Activated CD4-positive, alpha-beta memory T cell treated with anti-CD3 and anti-CD28 coated beads for 36 hours (primary cell): ENCODE measurements at regions not wholly inside any gene's neighbourhood (a gene's known extent, or its start where the extent isn't known, plus 50 kb on each side); places are given as distances from the start of the nearest gene placed in this dataset.

Experiments
- CTCF ChIA-PET: fragments of 350-600 bp; sonication (Branson Sonifier 250); formaldehyde crosslinking; loops from one replicate; lab custom pipeline; 2021; ENCODE audit warnings: antibody characterized with exemption, inconsistent platforms; lab: Charles Lee
- POLR2A ChIA-PET: fragments of 350-600 bp; sonication (Branson Sonifier 250); formaldehyde crosslinking; loops from one replicate; lab custom pipeline; 2021; ENCODE audit warnings: antibody characterized with exemption; lab: Charles Lee
- DNase-seq: peaks from one replicate; pipeline ENCODE4 v3.0.0-alpha.2; 2020
- H3K27ac Mint-ChIP-seq: one replicate; pipeline ENCODE4 v1.8.0; 2021; ENCODE audit warnings: mixed read lengths
- H3K27me3 Mint-ChIP-seq: one replicate; pipeline ENCODE4 v1.8.0; 2021; ENCODE audit warnings: mixed read lengths
- H3K36me3 Mint-ChIP-seq: one replicate; pipeline ENCODE4 v1.8.0; 2021; ENCODE audit warnings: mixed read lengths
- H3K4me1 Mint-ChIP-seq: one replicate; pipeline ENCODE4 v1.8.0; 2021; ENCODE audit warnings: low read depth, mixed read lengths
- H3K4me3 Mint-ChIP-seq: one replicate; pipeline ENCODE4 v1.8.0; 2021; ENCODE audit warnings: mild to moderate bottlenecking, mixed read lengths
- H3K9me3 Mint-ChIP-seq: one replicate; pipeline ENCODE4 v1.8.0; 2021; ENCODE audit warnings: mixed read lengths
- intact Hi-C: fragments of 100-400 bp; cut with micrococcal nuclease; formaldehyde crosslinking; loops from one replicate; pipeline ENCODE4 v1.15.1; 2023

DNA sequence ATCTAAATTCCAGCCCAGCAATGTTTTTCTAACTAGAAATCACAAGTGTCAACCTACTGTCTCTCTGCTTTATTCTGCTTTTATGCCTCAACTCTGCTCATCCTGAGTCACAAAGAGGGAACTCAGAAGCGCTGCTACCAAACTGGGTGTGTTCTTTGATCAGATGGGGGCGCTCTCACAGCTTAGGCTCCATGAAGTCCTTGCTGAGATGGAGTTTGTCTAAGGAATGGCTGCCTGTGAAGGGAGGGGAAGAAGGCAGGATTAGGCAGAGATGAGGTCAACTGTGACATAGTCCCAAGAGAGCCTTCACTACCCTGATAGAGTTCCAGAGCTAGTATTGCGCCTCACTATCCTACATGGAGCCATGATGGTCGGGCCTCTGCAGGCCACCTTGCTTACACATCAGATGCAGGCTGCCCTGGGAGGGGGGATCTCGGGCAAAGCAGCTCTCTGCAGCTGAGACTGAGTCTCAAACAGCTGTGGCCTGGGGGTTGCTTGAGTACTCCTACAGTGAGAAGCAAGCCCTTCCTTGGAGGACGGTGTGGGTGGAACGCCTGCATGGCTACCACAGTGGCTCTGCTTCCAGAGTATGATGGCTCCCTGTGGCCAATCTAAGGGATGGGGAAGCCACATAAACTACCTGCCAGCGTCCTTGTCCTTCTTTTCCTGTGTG is 219.9 kb downstream of the CCNG2 start:
- H3K4me3 Mint-ChIP-seq, result no peak overlapping the region
- no peak overlapping the region for H3K27ac Mint-ChIP-seq
- POLR2A ChIA-PET, result no interaction called here
- H3K4me1 Mint-ChIP-seq, result no peaks in the 10 kb centered on the region
- no peaks in the 10 kb centered on the region for H3K27me3 Mint-ChIP-seq
- CTCF ChIA-PET, result interaction anchor here (0.8 to 1.6 kb wide), 2 partner anchors 18 to 80 kb away, joined by 3 to 5 read pairs; no protein-coding TSS in a partner anchor
- intact Hi-C loops, result no loop called here
- no peaks in the 10 kb centered on the region for H3K36me3 Mint-ChIP-seq
- no peaks in the 10 kb centered on the region for H3K9me3 Mint-ChIP-seq
- DNase-seq, result no peak

DNA sequence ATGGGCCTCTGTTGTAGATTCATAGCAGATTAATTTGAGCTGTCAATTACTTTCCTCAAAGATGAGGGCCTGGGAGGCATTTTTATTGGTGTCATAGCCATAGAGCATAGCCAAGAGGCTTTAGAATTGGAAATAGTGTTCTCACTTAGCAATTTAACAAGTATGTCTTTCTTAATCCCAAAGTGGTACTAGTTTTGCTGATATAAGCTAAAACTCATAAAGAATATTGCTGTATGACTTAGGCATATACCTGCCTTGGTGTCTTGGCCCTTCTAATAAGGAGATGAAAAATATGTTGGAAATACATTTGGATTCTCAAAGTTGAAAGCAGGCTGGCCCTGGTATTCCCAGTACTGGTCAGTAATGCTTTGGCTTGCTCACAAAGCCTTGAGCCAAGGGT is 221.5 kb upstream of the CXCL13 start:
- ChIA-PET CTCF (interaction anchor here (0.7 to 4.5 kb wide), 8 partner anchors 11 to 235 kb away, joined by 3 to 25 read pairs (median 5); no protein-coding TSS in a partner anchor), POLR2A (no interaction called here)

DNA sequence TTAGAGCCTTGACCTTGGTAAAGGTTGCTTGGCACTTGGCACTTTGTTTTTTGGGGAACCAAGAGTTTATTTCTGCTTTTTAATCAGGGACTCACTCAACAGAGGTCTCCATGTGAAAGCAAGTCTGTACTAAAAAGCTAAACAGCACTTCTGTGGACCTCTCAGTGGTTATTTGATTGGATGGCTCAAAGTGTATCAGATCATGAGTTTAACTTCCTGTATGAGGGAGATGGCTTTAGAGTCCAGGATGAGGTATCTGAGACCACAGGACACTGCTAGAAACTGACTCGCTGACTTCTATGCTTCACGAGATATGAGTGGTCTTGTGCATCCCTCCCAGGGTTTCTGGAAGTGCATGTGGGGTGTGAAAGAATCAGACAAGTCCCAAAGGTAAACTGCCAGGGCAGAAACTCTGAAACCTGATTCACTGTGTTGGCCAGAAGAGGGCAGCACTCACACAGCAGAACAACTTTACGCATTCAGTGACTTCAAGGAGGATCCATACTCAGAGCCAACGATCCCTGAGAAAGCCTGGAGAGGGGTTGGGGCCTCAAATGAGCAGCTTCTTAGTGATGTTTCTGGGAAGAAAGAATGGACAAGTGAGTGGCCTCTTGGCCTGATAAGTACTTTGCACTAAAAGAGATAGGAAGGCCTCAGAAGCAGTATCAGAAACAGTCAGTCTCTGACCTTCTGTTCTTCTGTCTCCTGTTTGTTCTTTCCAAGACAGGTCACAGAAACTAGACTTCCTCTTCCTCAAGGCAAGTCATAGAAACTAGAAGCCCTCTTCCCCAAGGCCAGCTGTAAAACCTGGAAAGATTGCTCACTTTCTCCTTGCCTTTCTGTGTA is 220.3 kb upstream of the CXCL13 start:
- Mint-ChIP-seq H3K4me1 (peaks cover 2% of the 10 kb centered on the region), H3K4me3 (no peak overlapping the region), H3K27me3 (no peaks in the 10 kb centered on the region), H3K27ac (no peak overlapping the region), H3K9me3 (no peaks in the 10 kb centered on the region), H3K36me3 (no peaks in the 10 kb centered on the region)
- ChIA-PET POLR2A (no interaction called here), CTCF (interaction anchor here (0.6 to 6.6 kb wide), 16 partner anchors 10 to 484 kb away, joined by 3 to 45 read pairs (median 5); partner anchors contain the start of gene CXCL13)
- intact Hi-C loops, result loop anchor here (1.0 to 5.0 kb wide), 5 partner anchors 33 to 1132 kb away; no protein-coding TSS in a partner anchor
- peak; percentile 71 for DNase-seq

More for the DNA sequence above, 221.5 kb upstream of the CXCL13 start:
- H3K9me3 Mint-ChIP-seq, result no peaks in the 10 kb centered on the region
- H3K27ac Mint-ChIP-seq, result no peak overlapping the region
- peaks cover 2% of the 10 kb centered on the region for H3K4me1 Mint-ChIP-seq
- no peak for DNase-seq
- intact Hi-C loops, result no loop called here
- no peak overlapping the region for H3K4me3 Mint-ChIP-seq
- no peaks in the 10 kb centered on the region for H3K27me3 Mint-ChIP-seq
- H3K36me3 Mint-ChIP-seq, result no peaks in the 10 kb centered on the region

DNA sequence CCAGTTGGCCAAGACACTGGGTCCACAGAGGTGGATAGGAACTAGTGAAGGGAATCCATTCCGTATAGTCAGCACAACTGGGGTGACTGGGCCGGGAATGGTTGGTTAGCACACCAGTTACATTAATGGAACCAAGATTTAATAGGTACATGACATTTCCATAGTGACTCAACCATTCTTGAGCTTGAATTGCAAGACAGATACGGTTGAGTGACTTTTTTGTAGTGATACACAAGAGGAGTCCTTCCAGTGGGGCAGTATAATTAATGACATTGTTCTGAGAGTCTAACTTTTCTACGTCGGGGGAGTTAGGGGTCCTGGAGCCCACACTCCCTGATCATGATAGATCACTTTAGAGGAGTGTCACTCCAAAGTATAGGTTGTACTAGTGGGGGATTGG is 211.6 kb upstream of the CXCL13 start:
- intact Hi-C loops, result no loop called here
- Mint-ChIP-seq H3K4me1 (no peaks in the 10 kb centered on the region), H3K4me3 (no peak overlapping the region), H3K36me3 (no peaks in the 10 kb centered on the region), H3K27ac (no peak overlapping the region), H3K27me3 (peaks cover 6% of the 10 kb centered on the region), H3K9me3 (no peaks in the 10 kb centered on the region)
- DNase-seq, result no peak
- ChIA-PET POLR2A (no interaction called here), CTCF (interaction anchor here (0.6 to 1.5 kb wide), 2 partner anchors 49 to 71 kb away, joined by 3 to 4 read pairs; no protein-coding TSS in a partner anchor)

DNA sequence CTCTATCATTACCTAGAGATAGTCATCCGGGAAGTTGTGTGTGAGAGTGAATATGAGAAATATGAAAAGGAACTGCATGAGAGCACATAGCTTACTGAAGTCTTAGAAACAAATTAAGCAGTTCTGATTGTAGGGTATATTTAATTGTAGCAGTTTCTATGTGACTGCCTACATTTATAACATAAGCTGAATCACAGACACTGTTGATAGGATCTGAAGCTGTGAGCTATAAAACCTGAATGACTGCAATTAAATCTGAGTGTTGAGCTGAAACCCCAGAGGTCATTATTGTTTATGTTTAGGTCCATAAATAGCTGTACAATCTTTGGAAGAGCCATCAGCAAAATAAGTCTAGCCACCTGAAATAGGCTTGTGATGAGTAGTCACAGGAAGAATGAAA is 210.1 kb upstream of the CXCL13 start:
- H3K36me3 Mint-ChIP-seq, result no peaks in the 10 kb centered on the region
- H3K9me3 Mint-ChIP-seq, result no peaks in the 10 kb centered on the region

DNA sequence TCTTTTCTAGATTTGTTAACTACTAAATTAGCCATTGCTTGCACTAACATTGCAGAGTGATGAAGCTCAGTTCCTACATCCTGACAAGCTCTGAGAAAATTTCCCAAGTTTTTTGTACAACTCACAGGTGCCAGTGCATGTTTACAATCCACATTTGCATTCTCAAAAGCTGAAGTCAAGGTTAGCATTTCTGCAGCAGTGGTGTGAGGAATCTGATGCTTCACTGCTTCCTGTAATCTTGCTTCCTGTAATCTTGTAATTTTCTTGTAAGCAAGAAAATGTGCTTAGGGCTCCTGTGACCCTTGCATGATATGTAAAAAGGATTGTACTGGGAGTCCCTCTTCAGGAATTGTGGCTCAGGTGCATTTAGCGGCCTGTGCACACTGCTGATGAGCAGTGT is 207.4 kb upstream of the CXCL13 start:
- H3K27ac Mint-ChIP-seq, result no peak overlapping the region
- H3K4me3 Mint-ChIP-seq, result no peak overlapping the region
- no peaks in the 10 kb centered on the region for H3K9me3 Mint-ChIP-seq

More for the DNA sequence above, 210.1 kb upstream of the CXCL13 start:
- intact Hi-C loops, result no loop called here
- ChIA-PET POLR2A (no interaction called here), CTCF (interaction anchor here (1.0 to 2.0 kb wide), 4 partner anchors 11 to 224 kb away, joined by 3 to 9 read pairs (median 4); no protein-coding TSS in a partner anchor)
- peaks cover 9% of the 10 kb centered on the region for H3K27me3 Mint-ChIP-seq
- no peak overlapping the region for H3K4me3 Mint-ChIP-seq
- no peaks in the 10 kb centered on the region for H3K4me1 Mint-ChIP-seq
- H3K27ac Mint-ChIP-seq, result no peak overlapping the region
- no peak for DNase-seq

DNA sequence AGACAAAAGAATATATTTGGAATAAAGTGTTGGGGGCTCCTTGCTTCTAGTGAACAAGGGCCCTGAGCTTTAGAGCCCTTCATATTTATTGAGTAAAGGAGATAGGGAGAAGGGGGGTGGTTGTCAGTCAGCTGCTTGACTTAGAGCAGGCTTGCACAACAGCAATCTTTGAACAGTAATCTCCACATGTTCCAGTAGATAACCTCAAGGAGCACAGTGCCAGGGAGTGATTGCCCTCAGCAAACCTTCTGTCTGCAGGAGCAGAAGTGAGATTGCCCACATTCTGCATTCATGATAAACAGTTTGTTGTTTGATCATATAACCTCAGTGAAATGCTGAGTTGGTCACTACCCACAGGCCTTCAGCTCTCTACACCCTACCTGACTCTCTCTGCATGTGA is 205.8 kb upstream of the CXCL13 start:
- intact Hi-C loops, result no loop called here
- CTCF ChIA-PET, result no interaction called here

More for the DNA sequence above, 207.4 kb upstream of the CXCL13 start:
- H3K27me3 Mint-ChIP-seq, result peaks cover 12% of the 10 kb centered on the region
- ChIA-PET POLR2A (no interaction called here), CTCF (no interaction called here)
- H3K4me1 Mint-ChIP-seq, result no peaks in the 10 kb centered on the region
- intact Hi-C loops, result no loop called here
- no peak for DNase-seq
- H3K36me3 Mint-ChIP-seq, result no peaks in the 10 kb centered on the region

DNA sequence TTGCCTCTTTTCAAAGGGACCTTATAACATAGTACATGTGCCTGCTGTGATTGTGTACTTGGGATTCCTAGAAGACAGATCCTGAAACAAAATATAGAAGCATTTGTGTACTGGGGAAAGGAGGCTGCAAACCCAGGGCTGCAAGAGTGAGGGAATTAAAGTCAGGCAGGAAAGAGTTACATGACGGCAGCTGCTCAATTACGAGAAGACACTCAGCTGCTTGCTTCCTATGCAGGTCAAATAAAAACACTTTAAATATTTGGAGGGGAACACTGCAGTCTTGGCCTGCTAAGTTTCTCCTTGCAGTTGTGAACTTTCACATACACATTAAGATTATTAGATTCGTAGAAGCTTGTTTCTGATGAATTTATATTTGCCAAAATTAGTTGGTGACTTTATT is 191.9 kb upstream of the CXCL13 start:
- H3K4me1 Mint-ChIP-seq, result no peaks in the 10 kb centered on the region
- no peak overlapping the region for H3K27ac Mint-ChIP-seq
- no peak overlapping the region for H3K4me3 Mint-ChIP-seq
- no peak for DNase-seq
- CTCF ChIA-PET, result interaction anchor here (0.6 to 1.4 kb wide), 2 partner anchors 19 to 139 kb away, joined by 3 to 5 read pairs; no protein-coding TSS in a partner anchor
- intact Hi-C loops, result no loop called here
- H3K27me3 Mint-ChIP-seq, result peaks cover 6% of the 10 kb centered on the region
- POLR2A ChIA-PET, result no interaction called here
- H3K9me3 Mint-ChIP-seq, result no peaks in the 10 kb centered on the region
- no peaks in the 10 kb centered on the region for H3K36me3 Mint-ChIP-seq

More for the DNA sequence above, 205.8 kb upstream of the CXCL13 start:
- no peak for DNase-seq
- no peak overlapping the region for H3K4me3 Mint-ChIP-seq
- H3K27me3 Mint-ChIP-seq, result peaks cover 14% of the 10 kb centered on the region
- POLR2A ChIA-PET, result no interaction called here
- no peaks in the 10 kb centered on the region for H3K9me3 Mint-ChIP-seq
- no peak overlapping the region for H3K27ac Mint-ChIP-seq
- no peaks in the 10 kb centered on the region for H3K4me1 Mint-ChIP-seq
- no peaks in the 10 kb centered on the region for H3K36me3 Mint-ChIP-seq

DNA sequence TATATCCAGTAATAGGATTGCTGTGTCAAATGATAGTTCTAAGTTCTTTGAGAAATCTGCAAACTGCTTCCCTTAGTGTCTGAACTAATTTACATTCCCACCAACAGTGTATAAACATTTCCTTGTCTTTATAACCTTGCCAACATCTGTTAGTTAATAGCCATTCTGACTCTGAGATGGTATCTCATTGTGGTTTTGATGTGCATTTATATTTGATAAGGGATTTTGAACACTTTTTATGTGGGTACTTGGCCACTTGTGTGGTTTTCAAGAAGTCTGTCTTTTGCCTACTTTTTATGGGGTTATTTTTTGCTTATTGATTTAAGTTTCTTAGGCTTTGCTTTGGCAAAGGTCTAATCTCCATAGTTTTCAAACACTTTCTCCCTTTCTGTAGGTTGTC is 189.9 kb upstream of the CXCL13 start:
- POLR2A ChIA-PET, result no interaction called here
- CTCF ChIA-PET, result no interaction called here
- DNase-seq, result no peak
- intact Hi-C loops, result no loop called here
- Mint-ChIP-seq H3K4me3 (no peak overlapping the region), H3K4me1 (no peaks in the 10 kb centered on the region), H3K36me3 (no peaks in the 10 kb centered on the region), H3K27ac (no peak overlapping the region), H3K9me3 (no peaks in the 10 kb centered on the region), H3K27me3 (peaks cover 6% of the 10 kb centered on the region)

DNA sequence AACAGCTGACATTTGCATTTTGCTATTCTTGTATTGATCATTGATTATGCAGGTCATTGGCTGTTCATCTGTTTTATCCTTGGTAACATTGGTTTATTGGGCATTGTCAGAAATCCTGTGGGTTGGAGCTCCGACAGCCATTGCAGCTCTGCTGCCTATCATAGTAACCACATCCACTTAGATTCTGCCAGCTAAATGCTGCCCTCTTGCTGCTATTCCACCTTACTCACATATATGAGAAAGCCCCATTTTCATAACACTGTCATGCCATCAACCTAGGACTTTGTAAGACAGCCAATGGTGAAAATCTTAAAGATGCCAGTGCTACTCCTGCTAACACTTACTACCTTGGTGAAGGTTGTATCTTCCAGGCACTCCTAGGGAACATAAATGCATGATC is 187.3 kb upstream of the CXCL13 start:
- intact Hi-C loops, result loop anchor here (1.0 kb wide), 1 partner anchor 33 kb away; no protein-coding TSS in a partner anchor
- no peaks in the 10 kb centered on the region for H3K9me3 Mint-ChIP-seq
- no peaks in the 10 kb centered on the region for H3K36me3 Mint-ChIP-seq
- H3K27me3 Mint-ChIP-seq, result peaks cover 4% of the 10 kb centered on the region
- H3K27ac Mint-ChIP-seq, result no peak overlapping the region
- no peak for DNase-seq
- ChIA-PET CTCF (interaction anchor here (0.7 to 2.9 kb wide), 11 partner anchors 11 to 202 kb away, joined by 3 to 25 read pairs (median 3); no protein-coding TSS in a partner anchor), POLR2A (no interaction called here)
- no peak overlapping the region for H3K4me3 Mint-ChIP-seq
- no peaks in the 10 kb centered on the region for H3K4me1 Mint-ChIP-seq

DNA sequence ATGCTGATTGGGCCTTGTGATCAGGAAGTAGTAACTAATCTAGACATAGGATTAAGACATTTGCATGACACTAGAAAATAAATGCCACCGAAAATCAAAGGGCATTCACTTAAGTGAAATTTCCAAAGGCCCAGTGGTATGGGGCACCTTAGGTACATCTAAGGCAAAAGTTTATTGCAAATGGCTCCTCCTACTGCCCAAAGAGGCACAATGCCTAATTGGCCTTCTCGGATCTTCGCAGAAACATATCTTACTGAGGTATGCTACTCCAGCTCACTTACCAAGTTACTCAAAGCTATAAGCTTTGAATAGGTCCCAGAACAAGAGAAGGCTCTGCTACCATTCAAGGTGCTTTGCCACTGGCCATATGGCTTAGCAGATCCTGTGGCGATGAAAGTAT is 174.8 kb upstream of the CXCL13 start:
- ChIA-PET POLR2A (no interaction called here), CTCF (interaction anchor here (0.8 to 1.5 kb wide), 2 partner anchors 43 to 199 kb away, joined by 3 to 4 read pairs; no protein-coding TSS in a partner anchor)
- DNase-seq, result no peak
- Mint-ChIP-seq H3K4me3 (no peak overlapping the region), H3K36me3 (no peaks in the 10 kb centered on the region), H3K27me3 (peaks cover under 1% of the 10 kb centered on the region), H3K4me1 (peaks cover 14% of the 10 kb centered on the region), H3K9me3 (no peaks in the 10 kb centered on the region), H3K27ac (no peak overlapping the region)
- intact Hi-C loops, result loop anchor here (5.0 kb wide), 1 partner anchor 189 kb away; no protein-coding TSS in a partner anchor

DNA sequence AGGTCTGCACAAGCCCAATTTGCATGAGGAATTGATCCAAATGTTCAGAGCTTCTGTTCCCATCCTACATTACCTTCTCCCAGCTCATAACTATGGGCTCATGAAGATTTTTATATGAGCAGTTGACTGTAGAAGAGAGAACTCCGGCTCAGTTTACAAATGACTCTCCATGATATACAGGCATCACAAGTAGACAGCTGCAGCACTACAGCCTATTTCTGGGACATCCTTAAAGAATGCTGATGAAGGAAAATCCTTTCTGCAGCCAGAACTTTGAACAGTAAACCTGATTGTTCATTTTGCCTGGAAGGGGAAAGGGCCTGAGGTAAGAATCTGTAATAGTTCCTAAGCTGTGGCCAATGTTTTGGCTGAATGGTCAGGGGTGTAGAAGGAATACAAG is 174.1 kb upstream of the CXCL13 start:
- Mint-ChIP-seq H3K9me3 (no peaks in the 10 kb centered on the region), H3K4me3 (no peak overlapping the region), H3K27ac (no peak overlapping the region), H3K4me1 (peaks cover 14% of the 10 kb centered on the region), H3K36me3 (no peaks in the 10 kb centered on the region), H3K27me3 (no peaks in the 10 kb centered on the region)
- ChIA-PET POLR2A (no interaction called here), CTCF (interaction anchor here (0.8 to 5.9 kb wide), 4 partner anchors 42 to 198 kb away, joined by 3 to 32 read pairs (median 4); no protein-coding TSS in a partner anchor)
- DNase-seq, result no peak
- intact Hi-C loops, result loop anchor here (5.0 kb wide), 1 partner anchor 189 kb away; no protein-coding TSS in a partner anchor
